Activated CD4-positive, alpha-beta memory T cell treated with anti-CD3 and anti-CD28 coated beads for 36 hours (primary cell): ENCODE measurements at regions not wholly inside any gene's neighbourhood (a gene's known extent, or its start where the extent isn't known, plus 50 kb on each side); places are given as distances from the start of the nearest gene placed in this dataset.

Experiments used
- CTCF ChIA-PET: fragments of 350-600 bp; sonication (Branson Sonifier 250); formaldehyde crosslinking; loops from one replicate; lab custom pipeline; 2021; ENCODE audit warnings: antibody characterized with exemption, inconsistent platforms; lab: Charles Lee
- POLR2A ChIA-PET: fragments of 350-600 bp; sonication (Branson Sonifier 250); formaldehyde crosslinking; loops from one replicate; lab custom pipeline; 2021; ENCODE audit warnings: antibody characterized with exemption; lab: Charles Lee
- DNase-seq: peaks from one replicate; pipeline ENCODE4 v3.0.0-alpha.2; 2020
- H3K27ac Mint-ChIP-seq: one replicate; pipeline ENCODE4 v1.8.0; 2021; ENCODE audit warnings: mixed read lengths
- H3K27me3 Mint-ChIP-seq: one replicate; pipeline ENCODE4 v1.8.0; 2021; ENCODE audit warnings: mixed read lengths
- H3K36me3 Mint-ChIP-seq: one replicate; pipeline ENCODE4 v1.8.0; 2021; ENCODE audit warnings: mixed read lengths
- H3K4me1 Mint-ChIP-seq: one replicate; pipeline ENCODE4 v1.8.0; 2021; ENCODE audit warnings: low read depth, mixed read lengths
- H3K4me3 Mint-ChIP-seq: one replicate; pipeline ENCODE4 v1.8.0; 2021; ENCODE audit warnings: mild to moderate bottlenecking, mixed read lengths
- H3K9me3 Mint-ChIP-seq: one replicate; pipeline ENCODE4 v1.8.0; 2021; ENCODE audit warnings: mixed read lengths
- intact Hi-C: fragments of 100-400 bp; cut with micrococcal nuclease; formaldehyde crosslinking; loops from one replicate; pipeline ENCODE4 v1.15.1; 2023

DNA sequence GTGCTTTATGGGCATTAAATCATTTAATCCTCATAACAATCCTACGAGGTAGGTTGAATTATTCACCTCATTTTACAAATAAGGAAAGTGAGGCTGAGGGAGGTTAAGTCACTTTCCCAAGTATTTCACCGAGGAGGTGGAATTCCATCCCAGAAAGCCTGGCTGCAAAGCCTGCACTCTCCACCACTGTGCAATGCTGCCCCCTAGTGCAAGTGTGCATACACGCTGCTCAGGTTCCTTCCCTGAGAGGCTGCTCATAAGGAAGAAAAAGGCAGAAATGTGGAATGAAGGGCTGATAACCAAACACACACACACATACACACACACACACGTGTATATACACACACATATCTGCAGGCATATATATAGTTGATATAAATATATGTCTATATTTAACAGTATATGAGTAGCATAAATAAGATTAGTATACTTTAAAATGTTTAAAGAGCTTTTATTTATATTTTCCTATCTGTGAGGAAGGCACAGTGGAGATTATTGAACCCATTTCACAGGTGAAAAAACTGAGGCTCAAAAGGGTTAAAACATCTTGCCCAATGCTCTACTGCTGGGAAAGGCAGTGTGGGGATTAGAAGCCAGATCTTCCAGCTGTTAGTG, 714.5 kb upstream of the TENM3 start:
- Mint-ChIP-seq H3K27me3 (no peaks in the 10 kb centered on the region), H3K27ac (no peak overlapping the region), H3K36me3 (no peaks in the 10 kb centered on the region), H3K4me1 (no peaks in the 10 kb centered on the region), H3K9me3 (peaks cover 5% of the 10 kb centered on the region), H3K4me3 (no peak overlapping the region)
- ChIA-PET POLR2A (no interaction called here), CTCF (interaction anchor here (0.6 to 1.9 kb wide), 8 partner anchors 9 to 851 kb away, joined by 3 to 15 read pairs (median 3); no protein-coding TSS in a partner anchor)
- peak; percentile 40 for DNase-seq
- intact Hi-C loops = loop anchor here (1.0 kb wide), 1 partner anchor 385 kb away; no protein-coding TSS in a partner anchor

DNA sequence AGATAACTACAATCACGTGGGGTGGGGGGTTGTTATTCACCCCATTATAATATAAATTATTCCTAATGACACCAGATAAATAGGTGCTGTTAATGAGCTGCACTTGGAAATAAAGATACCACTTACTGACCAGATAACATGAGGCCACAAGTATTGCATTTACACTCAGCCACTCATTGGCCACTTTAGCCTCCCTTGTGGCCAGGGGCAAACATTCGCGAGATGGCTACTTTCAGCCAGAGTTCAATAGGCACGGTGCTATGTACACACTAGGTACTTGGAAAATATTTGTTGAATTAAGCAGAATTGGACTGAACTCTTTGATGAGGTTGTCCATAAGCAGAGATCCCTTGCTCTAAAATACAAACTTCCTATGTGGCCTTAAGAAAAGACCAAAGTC, 713.7 kb upstream of the TENM3 start:
- H3K4me3 Mint-ChIP-seq = no peak overlapping the region
- H3K36me3 Mint-ChIP-seq = no peaks in the 10 kb centered on the region
- H3K9me3 Mint-ChIP-seq = peaks cover 5% of the 10 kb centered on the region
- no peaks in the 10 kb centered on the region for H3K4me1 Mint-ChIP-seq
- DNase-seq = no peak
- CTCF ChIA-PET = interaction anchor here (0.8 to 1.9 kb wide), 3 partner anchors 10 to 386 kb away, joined by 3 to 15 read pairs (median 3); no protein-coding TSS in a partner anchor
- no peaks in the 10 kb centered on the region for H3K27me3 Mint-ChIP-seq
- intact Hi-C loops = no loop called here
- H3K27ac Mint-ChIP-seq = no peak overlapping the region
- POLR2A ChIA-PET = no interaction called here

DNA sequence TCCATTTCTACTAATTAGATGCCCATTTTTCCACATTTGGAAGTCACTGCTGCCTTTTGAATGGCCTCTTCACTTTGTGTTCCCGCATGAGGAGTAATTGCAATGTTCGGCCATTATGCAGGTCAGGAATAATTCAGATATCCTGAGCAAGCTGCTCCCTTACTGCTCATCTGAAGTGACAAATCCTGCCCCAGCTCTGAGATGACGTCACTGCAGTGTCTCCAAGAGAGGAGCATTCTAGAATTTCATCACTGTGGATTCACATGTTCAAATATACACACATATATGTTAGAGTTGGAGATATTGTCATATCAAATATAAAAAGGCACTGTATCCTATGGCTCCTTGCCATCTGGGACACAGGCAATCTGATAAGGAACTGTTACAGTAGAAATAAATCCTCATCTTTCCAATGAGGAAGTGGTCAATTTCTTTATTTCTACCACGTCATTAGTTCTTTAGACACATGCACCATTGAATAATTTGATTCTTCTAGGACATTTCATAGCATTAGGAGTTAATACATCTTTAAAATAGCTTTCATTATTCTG, 706.9 kb upstream of the TENM3 start:
- Mint-ChIP-seq H3K4me1 (no peaks in the 10 kb centered on the region), H3K36me3 (no peaks in the 10 kb centered on the region), H3K27ac (no peak overlapping the region), H3K27me3 (no peaks in the 10 kb centered on the region), H3K4me3 (no peak overlapping the region), H3K9me3 (peaks cover 7% of the 10 kb centered on the region)
- DNase-seq = no peak
- intact Hi-C loops = no loop called here
- POLR2A ChIA-PET = no interaction called here
- CTCF ChIA-PET = no interaction called here

DNA sequence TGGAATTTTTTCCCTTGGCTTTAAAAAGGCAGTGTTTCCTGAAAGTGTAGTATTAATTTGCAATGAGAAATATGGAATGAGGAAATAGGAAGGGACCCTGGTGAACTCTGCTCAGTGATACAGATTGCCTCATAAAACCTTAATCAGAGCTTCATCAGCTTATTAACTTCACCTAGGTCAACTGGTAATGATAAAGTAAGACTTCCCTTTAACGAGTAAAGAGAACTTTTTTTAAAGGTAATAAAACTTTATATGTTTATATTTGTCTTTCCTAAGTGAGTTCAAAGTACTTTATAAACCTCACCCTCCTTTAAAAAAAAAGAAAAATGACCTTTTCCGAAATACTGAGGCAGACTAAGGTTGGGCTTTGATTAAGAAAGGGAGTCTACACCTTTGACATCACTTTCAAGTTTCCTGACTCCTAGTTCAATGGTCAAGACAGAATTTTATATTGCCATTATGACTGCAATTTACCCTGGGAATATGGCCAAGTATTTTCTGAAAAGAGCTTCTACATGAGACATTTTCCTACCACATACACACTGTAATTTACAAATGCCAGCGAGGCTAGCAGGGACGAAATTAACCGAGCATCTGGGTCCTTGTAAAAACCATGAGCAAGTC, 706.3 kb upstream of the TENM3 start:
- ChIA-PET CTCF (interaction anchor here (0.7 to 1.5 kb wide), 2 partner anchors 8 to 52 kb away, joined by 3 to 5 read pairs; no protein-coding TSS in a partner anchor), POLR2A (no interaction called here)
- DNase-seq = no peak
- H3K4me3 Mint-ChIP-seq = no peak overlapping the region
- peaks cover 8% of the 10 kb centered on the region for H3K9me3 Mint-ChIP-seq
- intact Hi-C loops = no loop called here
- H3K36me3 Mint-ChIP-seq = no peaks in the 10 kb centered on the region
- no peaks in the 10 kb centered on the region for H3K4me1 Mint-ChIP-seq
- H3K27me3 Mint-ChIP-seq = no peaks in the 10 kb centered on the region
- H3K27ac Mint-ChIP-seq = no peak overlapping the region

DNA sequence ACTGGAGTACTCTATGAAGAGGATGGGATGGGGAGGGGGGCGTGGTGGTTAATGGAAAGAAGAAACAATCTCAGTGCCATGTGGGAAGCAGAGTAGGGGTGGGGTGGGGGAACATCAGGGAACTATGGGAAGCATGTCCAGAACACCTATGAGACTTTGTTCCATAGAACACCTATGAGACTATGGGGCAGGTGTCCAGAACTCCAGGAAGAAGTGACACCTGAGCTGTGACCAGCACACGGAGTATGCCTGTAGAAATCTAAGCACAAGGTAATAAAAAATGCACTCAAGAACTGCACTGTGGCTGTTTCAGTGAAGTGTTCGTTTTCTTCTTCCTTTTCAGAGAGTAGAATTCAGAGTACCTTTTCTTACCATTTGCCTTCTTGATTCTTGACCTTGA, 704.8 kb upstream of the TENM3 start:
- H3K9me3 Mint-ChIP-seq = peaks cover 4% of the 10 kb centered on the region
- ChIA-PET CTCF (no interaction called here), POLR2A (no interaction called here)
- no peak overlapping the region for H3K27ac Mint-ChIP-seq
- H3K27me3 Mint-ChIP-seq = no peaks in the 10 kb centered on the region
- H3K4me1 Mint-ChIP-seq = no peaks in the 10 kb centered on the region
- H3K4me3 Mint-ChIP-seq = no peak overlapping the region
- intact Hi-C loops = no loop called here
- DNase-seq = no peak
- no peaks in the 10 kb centered on the region for H3K36me3 Mint-ChIP-seq

DNA sequence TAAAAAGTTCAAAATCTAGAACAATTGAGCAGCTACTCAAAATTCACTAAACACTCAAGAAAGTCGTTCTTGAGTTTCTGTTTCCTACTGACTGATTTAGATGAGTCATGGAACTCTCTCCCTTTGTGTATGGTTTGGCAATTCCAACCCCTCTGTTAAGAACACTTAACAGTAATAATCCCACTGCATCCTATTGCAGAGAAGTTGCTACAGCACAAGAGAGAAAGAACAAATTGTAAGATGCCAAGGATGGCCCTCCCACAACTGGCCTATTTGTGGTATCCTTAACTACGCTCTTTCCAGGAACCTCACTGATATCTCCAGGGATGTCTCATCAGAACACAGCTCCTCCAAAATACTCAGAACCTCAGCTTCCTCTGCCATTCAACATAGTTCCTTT, 701.8 kb upstream of the TENM3 start:
- no peaks in the 10 kb centered on the region for H3K4me1 Mint-ChIP-seq
- no peak overlapping the region for H3K27ac Mint-ChIP-seq
- POLR2A ChIA-PET = no interaction called here
- H3K9me3 Mint-ChIP-seq = peaks cover 3% of the 10 kb centered on the region
- no peaks in the 10 kb centered on the region for H3K27me3 Mint-ChIP-seq
- no peak overlapping the region for H3K4me3 Mint-ChIP-seq
- intact Hi-C loops = no loop called here
- CTCF ChIA-PET = no interaction called here
- DNase-seq = no peak
- no peaks in the 10 kb centered on the region for H3K36me3 Mint-ChIP-seq

DNA sequence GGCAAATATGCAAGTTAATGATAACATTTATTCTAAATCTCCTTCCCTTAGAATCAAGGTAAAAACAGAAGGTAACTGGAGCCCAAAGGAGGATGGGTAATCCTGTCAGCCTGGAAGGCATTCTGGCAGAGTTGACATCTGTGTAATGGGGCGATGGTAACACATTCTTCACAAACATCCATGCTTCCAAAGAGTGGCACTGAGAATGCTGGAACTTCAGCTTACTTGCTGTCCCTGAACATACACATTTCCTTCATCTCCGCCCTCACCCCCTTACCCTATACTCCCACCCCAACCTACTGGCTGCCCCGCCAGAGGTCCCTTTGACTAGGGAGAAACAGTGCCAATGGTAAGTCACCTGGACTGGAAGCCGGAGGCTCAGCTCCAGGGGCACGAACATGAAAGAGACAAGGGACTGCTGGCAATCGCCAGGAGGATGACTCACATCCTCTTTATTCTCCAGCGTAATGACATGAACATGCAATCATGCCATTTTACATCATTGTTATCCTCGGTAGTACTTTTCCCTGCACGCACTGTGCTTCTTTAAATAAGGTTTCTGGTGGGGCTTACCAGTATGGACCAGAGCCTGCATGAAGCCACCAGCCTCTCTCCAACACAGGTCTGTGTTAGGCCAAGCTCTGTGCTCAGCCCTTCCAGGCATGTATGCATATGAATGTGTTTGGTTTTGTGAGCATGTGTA, 694.2 kb upstream of the TENM3 start:
- CTCF ChIA-PET = no interaction called here
- no peak overlapping the region for H3K27ac Mint-ChIP-seq
- intact Hi-C loops = no loop called here
- no peaks in the 10 kb centered on the region for H3K27me3 Mint-ChIP-seq
- POLR2A ChIA-PET = no interaction called here
- H3K4me1 Mint-ChIP-seq = no peaks in the 10 kb centered on the region
- no peak for DNase-seq
- no peaks in the 10 kb centered on the region for H3K36me3 Mint-ChIP-seq
- H3K4me3 Mint-ChIP-seq = no peak overlapping the region
- peaks cover 3% of the 10 kb centered on the region for H3K9me3 Mint-ChIP-seq

DNA sequence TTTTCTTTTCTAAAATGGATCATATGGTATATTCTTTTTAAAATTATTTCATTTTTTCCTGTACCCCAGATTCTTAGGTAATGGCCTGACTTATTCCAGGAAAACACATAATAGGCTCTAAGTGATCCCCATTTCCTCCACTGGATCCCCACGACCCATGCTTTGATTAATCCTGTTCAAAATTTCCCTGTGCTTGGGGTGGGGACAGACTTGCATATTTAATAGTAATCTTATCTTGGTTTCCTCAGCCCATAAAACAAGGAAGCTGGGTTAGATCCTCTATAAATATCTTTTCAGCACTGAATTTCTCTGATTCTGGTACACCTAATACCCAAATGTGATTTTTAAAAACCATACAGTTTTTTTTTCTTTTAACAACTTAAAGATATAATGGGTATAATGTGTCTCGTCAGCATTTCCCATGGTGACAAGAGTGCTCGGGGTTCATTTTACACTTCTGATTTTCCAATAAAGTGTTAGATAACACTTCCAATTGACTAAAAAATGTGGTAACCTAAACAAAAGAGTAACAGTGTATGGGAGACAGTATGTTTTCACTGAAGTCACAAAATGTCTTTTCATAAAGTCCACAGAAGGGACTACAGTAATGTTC, 693.5 kb upstream of the TENM3 start:
- no peak for DNase-seq
- intact Hi-C loops = no loop called here
- H3K36me3 Mint-ChIP-seq = no peaks in the 10 kb centered on the region
- H3K27me3 Mint-ChIP-seq = no peaks in the 10 kb centered on the region
- ChIA-PET POLR2A (no interaction called here), CTCF (no interaction called here)
- H3K9me3 Mint-ChIP-seq = peaks cover 3% of the 10 kb centered on the region
- H3K27ac Mint-ChIP-seq = no peak overlapping the region
- H3K4me1 Mint-ChIP-seq = no peaks in the 10 kb centered on the region
- no peak overlapping the region for H3K4me3 Mint-ChIP-seq

DNA sequence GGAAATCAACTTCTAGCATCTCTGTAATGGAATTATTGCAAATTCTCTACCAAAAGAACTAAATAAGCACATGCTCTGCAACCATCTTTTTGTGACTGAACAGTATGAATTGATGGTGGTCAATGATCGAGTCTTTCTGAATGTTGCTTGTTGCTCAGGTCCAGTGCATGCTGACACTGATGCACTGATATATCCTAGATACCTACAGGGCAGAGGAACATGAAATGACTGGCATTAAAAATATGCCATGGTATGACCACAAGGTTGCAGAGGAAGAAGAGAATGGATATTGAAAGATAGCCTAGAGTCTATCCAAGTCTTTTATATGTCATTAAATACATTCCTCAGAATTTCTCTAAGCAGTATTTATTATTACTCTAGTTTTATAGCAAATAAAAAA, 692.8 kb upstream of the TENM3 start:
- no peak for DNase-seq
- intact Hi-C loops = no loop called here
- H3K36me3 Mint-ChIP-seq = no peaks in the 10 kb centered on the region

DNA sequence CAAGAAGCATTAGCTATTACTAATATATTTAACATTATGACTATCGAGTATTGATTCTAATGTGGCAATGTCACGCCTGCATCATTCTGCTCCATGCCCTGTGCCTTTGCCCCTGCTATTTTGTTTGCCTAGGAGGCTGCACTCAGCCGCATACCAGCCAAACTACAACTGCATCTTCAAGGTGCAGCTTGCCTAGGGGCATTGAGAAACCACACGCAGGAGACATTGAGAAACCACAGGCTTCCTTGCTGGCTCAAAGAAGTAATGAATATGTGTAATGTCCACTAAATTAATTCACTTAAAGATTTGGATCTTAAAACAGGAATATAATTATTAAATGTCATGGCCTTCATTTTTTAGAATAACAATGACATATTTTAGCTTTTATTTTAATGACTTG, 683.6 kb upstream of the TENM3 start:
- Mint-ChIP-seq H3K9me3 (peaks cover 7% of the 10 kb centered on the region), H3K4me1 (no peaks in the 10 kb centered on the region), H3K36me3 (no peaks in the 10 kb centered on the region), H3K4me3 (no peak overlapping the region), H3K27ac (no peak overlapping the region), H3K27me3 (no peaks in the 10 kb centered on the region)
- intact Hi-C loops = no loop called here
- ChIA-PET POLR2A (no interaction called here), CTCF (no interaction called here)
- DNase-seq = no peak

More for the DNA sequence above, 692.8 kb upstream of the TENM3 start:
- Mint-ChIP-seq H3K4me1 (no peaks in the 10 kb centered on the region), H3K27ac (no peak overlapping the region), H3K4me3 (no peak overlapping the region), H3K9me3 (peaks cover 3% of the 10 kb centered on the region), H3K27me3 (no peaks in the 10 kb centered on the region)
- CTCF ChIA-PET = no interaction called here
- POLR2A ChIA-PET = no interaction called here

DNA sequence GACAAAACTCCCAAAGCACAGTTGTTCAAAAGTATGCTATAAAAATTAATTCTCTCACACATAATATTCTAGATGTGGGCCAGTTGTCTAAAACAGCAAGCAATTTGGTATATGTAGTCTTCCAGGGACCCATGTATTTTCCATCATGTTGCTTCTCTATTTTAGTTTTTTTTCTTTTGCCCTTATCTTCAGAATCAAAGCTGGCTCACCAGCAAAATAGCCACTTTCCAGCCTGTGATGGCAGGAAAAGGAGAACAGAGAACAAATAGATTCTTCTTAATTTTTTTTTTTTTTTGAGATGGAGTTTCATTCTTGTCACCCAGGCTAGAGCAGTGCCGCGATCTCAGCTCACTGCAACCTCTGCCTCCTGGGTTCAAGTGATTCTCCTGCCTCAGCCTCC, 680.8 kb upstream of the TENM3 start:
- CTCF ChIA-PET = no interaction called here
- no peaks in the 10 kb centered on the region for H3K27me3 Mint-ChIP-seq
- intact Hi-C loops = no loop called here
- H3K4me1 Mint-ChIP-seq = no peaks in the 10 kb centered on the region
- DNase-seq = no peak
- POLR2A ChIA-PET = no interaction called here
- H3K4me3 Mint-ChIP-seq = no peak overlapping the region
- H3K27ac Mint-ChIP-seq = no peak overlapping the region
- H3K36me3 Mint-ChIP-seq = no peaks in the 10 kb centered on the region
- peaks cover 7% of the 10 kb centered on the region for H3K9me3 Mint-ChIP-seq

DNA sequence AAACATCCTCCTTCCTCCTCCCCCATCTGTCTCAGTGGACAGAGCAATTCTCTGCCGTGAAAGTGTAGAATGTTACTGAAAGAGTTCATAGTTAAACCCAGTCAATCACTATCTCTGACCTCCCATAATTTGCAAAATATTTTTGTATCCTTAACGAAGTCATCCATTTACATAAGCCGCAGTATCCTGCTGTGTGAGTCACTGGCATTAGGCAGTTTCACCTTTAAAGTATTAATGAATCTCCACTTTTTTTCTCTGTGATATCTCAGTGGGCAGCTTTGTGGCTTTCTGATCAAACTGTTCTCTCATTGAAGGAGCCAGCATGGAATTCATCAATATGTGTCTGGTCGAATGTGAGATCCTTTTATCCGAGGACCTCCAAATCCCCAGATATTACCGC, 678.6 kb upstream of the TENM3 start:
- H3K4me1 Mint-ChIP-seq = no peaks in the 10 kb centered on the region
- intact Hi-C loops = no loop called here
- no peaks in the 10 kb centered on the region for H3K27me3 Mint-ChIP-seq
- peaks cover 10% of the 10 kb centered on the region for H3K9me3 Mint-ChIP-seq
- DNase-seq = no peak
- H3K36me3 Mint-ChIP-seq = no peaks in the 10 kb centered on the region
- H3K4me3 Mint-ChIP-seq = no peak overlapping the region
- no peak overlapping the region for H3K27ac Mint-ChIP-seq
- ChIA-PET POLR2A (no interaction called here), CTCF (no interaction called here)
